ENCODE measurements at regions not wholly inside any gene's neighbourhood (a gene's known extent, or its start where the extent isn't known, plus 50 kb on each side); places are given as distances from the start of the nearest gene placed in this dataset.

- H3K27me3 ChIP-seq (ENCODE audit: low read depth, low read length): no peaks in the 10 kb centered on the region
- H3K4me3 ChIP-seq (ENCODE audit: low read depth in 1 of 2, low read length in 2 of 2): no peak overlapping the region
- no peaks in the 10 kb centered on the region for H3K36me3 ChIP-seq (ENCODE audit: control insufficient read depth in 1 of 2, insufficient read depth in 2 of 2, low read length in 2 of 2)
- no peak overlapping the region for H3K27ac ChIP-seq (ENCODE audit: low read length)
- H3K4me1 ChIP-seq (ENCODE audit: control insufficient read depth in 1 of 2, insufficient read depth in 2 of 2, low read length in 2 of 2): no peaks in the 10 kb centered on the region
- H3K9me3 ChIP-seq (ENCODE audit: control insufficient read depth in 1 of 2, low read length in 2 of 2): no peaks in the 10 kb centered on the region
These were observed 103.3 kb upstream of the MAP4K3 start for GRCh38 chr2:39540414-39540813.

GRCh38 chr2:39541011-39541930 is 104.2 kb upstream of the MAP4K3 start:
- Histone ChIP-seq H3K4me3 (ENCODE audit: low read depth in 1 of 2, low read length in 2 of 2) (no peak overlapping the region), H3K27me3 (ENCODE audit: low read depth, low read length) (no peaks in the 10 kb centered on the region), H3K9me3 (ENCODE audit: control insufficient read depth in 1 of 2, low read length in 2 of 2) (no peaks in the 10 kb centered on the region), H3K36me3 (ENCODE audit: control insufficient read depth in 1 of 2, insufficient read depth in 2 of 2, low read length in 2 of 2) (no peaks in the 10 kb centered on the region), H3K4me1 (ENCODE audit: control insufficient read depth in 1 of 2, insufficient read depth in 2 of 2, low read length in 2 of 2) (no peaks in the 10 kb centered on the region), H3K27ac (ENCODE audit: low read length) (no peak overlapping the region)

GRCh38 chr2:39542523-39542922 is 105.4 kb upstream of the MAP4K3 start:
- Histone ChIP-seq H3K4me3 (ENCODE audit: low read depth in 1 of 2, low read length in 2 of 2) (no peak overlapping the region), H3K27ac (ENCODE audit: low read length) (no peak overlapping the region), H3K36me3 (ENCODE audit: control insufficient read depth in 1 of 2, insufficient read depth in 2 of 2, low read length in 2 of 2) (no peaks in the 10 kb centered on the region), H3K27me3 (ENCODE audit: low read depth, low read length) (no peaks in the 10 kb centered on the region), H3K9me3 (ENCODE audit: control insufficient read depth in 1 of 2, low read length in 2 of 2) (no peaks in the 10 kb centered on the region), H3K4me1 (ENCODE audit: control insufficient read depth in 1 of 2, insufficient read depth in 2 of 2, low read length in 2 of 2) (no peaks in the 10 kb centered on the region)

- H3K9me3 ChIP-seq (ENCODE audit: control insufficient read depth in 1 of 2, low read length in 2 of 2): no peaks in the 10 kb centered on the region
- peaks cover 0 to 3% of the 10 kb centered on the region in 2 donors for H3K4me1 ChIP-seq (ENCODE audit: control insufficient read depth in 1 of 2, insufficient read depth in 2 of 2, low read length in 2 of 2)
- no peaks in the 10 kb centered on the region for H3K36me3 ChIP-seq (ENCODE audit: control insufficient read depth in 1 of 2, insufficient read depth in 2 of 2, low read length in 2 of 2)
- H3K27ac ChIP-seq (ENCODE audit: low read length): no peak overlapping the region
- no peaks in the 10 kb centered on the region for H3K27me3 ChIP-seq (ENCODE audit: low read depth, low read length)
- H3K4me3 ChIP-seq (ENCODE audit: low read depth in 1 of 2, low read length in 2 of 2): no peak overlapping the region
These were observed 108.9 kb upstream of the MAP4K3 start for GRCh38 chr2:39545957-39546356.

- Histone ChIP-seq H3K27ac (ENCODE audit: low read length) (no peak overlapping the region), H3K9me3 (ENCODE audit: control insufficient read depth in 1 of 2, low read length in 2 of 2) (no peaks in the 10 kb centered on the region), H3K27me3 (ENCODE audit: low read depth, low read length) (no peaks in the 10 kb centered on the region), H3K4me3 (ENCODE audit: low read depth in 1 of 2, low read length in 2 of 2) (no peak overlapping the region), H3K36me3 (ENCODE audit: control insufficient read depth in 1 of 2, insufficient read depth in 2 of 2, low read length in 2 of 2) (no peaks in the 10 kb centered on the region), H3K4me1 (ENCODE audit: control insufficient read depth in 1 of 2, insufficient read depth in 2 of 2, low read length in 2 of 2) (peaks cover 0 to 3% of the 10 kb centered on the region in 2 donors)
These were observed 109.3 kb upstream of the MAP4K3 start for GRCh38 chr2:39546409-39546808.

GRCh38 chr2:39546937-39547336 is 109.9 kb upstream of the MAP4K3 start:
- Histone ChIP-seq H3K27me3 (ENCODE audit: low read depth, low read length) (no peaks in the 10 kb centered on the region), H3K4me3 (ENCODE audit: low read depth in 1 of 2, low read length in 2 of 2) (no peak overlapping the region), H3K27ac (ENCODE audit: low read length) (no peak overlapping the region), H3K9me3 (ENCODE audit: control insufficient read depth in 1 of 2, low read length in 2 of 2) (no peaks in the 10 kb centered on the region), H3K36me3 (ENCODE audit: control insufficient read depth in 1 of 2, insufficient read depth in 2 of 2, low read length in 2 of 2) (no peaks in the 10 kb centered on the region), H3K4me1 (ENCODE audit: control insufficient read depth in 1 of 2, insufficient read depth in 2 of 2, low read length in 2 of 2) (peaks cover 0 to 3% of the 10 kb centered on the region in 2 donors)

GRCh38 chr2:39547811-39548719 is 111.0 kb upstream of the MAP4K3 start:
- Histone ChIP-seq H3K36me3 (ENCODE audit: control insufficient read depth in 1 of 2, insufficient read depth in 2 of 2, low read length in 2 of 2) (no peaks in the 10 kb centered on the region), H3K27ac (ENCODE audit: low read length) (no peak overlapping the region), H3K4me1 (ENCODE audit: control insufficient read depth in 1 of 2, insufficient read depth in 2 of 2, low read length in 2 of 2) (peaks cover 0 to 3% of the 10 kb centered on the region in 2 donors), H3K4me3 (ENCODE audit: low read depth in 1 of 2, low read length in 2 of 2) (no peak overlapping the region), H3K27me3 (ENCODE audit: low read depth, low read length) (no peaks in the 10 kb centered on the region), H3K9me3 (ENCODE audit: control insufficient read depth in 1 of 2, low read length in 2 of 2) (no peaks in the 10 kb centered on the region)

- Histone ChIP-seq H3K4me1 (ENCODE audit: control insufficient read depth in 1 of 2, insufficient read depth in 2 of 2, low read length in 2 of 2) (peaks cover 0 to 3% of the 10 kb centered on the region in 2 donors), H3K4me3 (ENCODE audit: low read depth in 1 of 2, low read length in 2 of 2) (no peak overlapping the region), H3K27me3 (ENCODE audit: low read depth, low read length) (no peaks in the 10 kb centered on the region), H3K9me3 (ENCODE audit: control insufficient read depth in 1 of 2, low read length in 2 of 2) (no peaks in the 10 kb centered on the region), H3K36me3 (ENCODE audit: control insufficient read depth in 1 of 2, insufficient read depth in 2 of 2, low read length in 2 of 2) (no peaks in the 10 kb centered on the region), H3K27ac (ENCODE audit: low read length) (no peak overlapping the region)
These were observed 111.9 kb upstream of the MAP4K3 start for GRCh38 chr2:39549000-39549399.

GRCh38 chr2:39549718-39550464 is 112.8 kb upstream of the MAP4K3 start:
- Histone ChIP-seq H3K36me3 (ENCODE audit: control insufficient read depth in 1 of 2, insufficient read depth in 2 of 2, low read length in 2 of 2) (no peaks in the 10 kb centered on the region), H3K4me3 (ENCODE audit: low read depth in 1 of 2, low read length in 2 of 2) (no peak overlapping the region), H3K27ac (ENCODE audit: low read length) (no peak overlapping the region), H3K27me3 (ENCODE audit: low read depth, low read length) (no peaks in the 10 kb centered on the region), H3K4me1 (ENCODE audit: control insufficient read depth in 1 of 2, insufficient read depth in 2 of 2, low read length in 2 of 2) (peaks cover 0 to 3% of the 10 kb centered on the region in 2 donors), H3K9me3 (ENCODE audit: control insufficient read depth in 1 of 2, low read length in 2 of 2) (no peaks in the 10 kb centered on the region)

GRCh38 chr2:39550701-39551285 is 113.7 kb upstream of the MAP4K3 start:
- H3K9me3 ChIP-seq (ENCODE audit: control insufficient read depth in 1 of 2, low read length in 2 of 2): no peaks in the 10 kb centered on the region
- H3K4me3 ChIP-seq (ENCODE audit: low read depth in 1 of 2, low read length in 2 of 2): no peak overlapping the region
- peaks cover 0 to 3% of the 10 kb centered on the region in 2 donors for H3K4me1 ChIP-seq (ENCODE audit: control insufficient read depth in 1 of 2, insufficient read depth in 2 of 2, low read length in 2 of 2)
- no peak overlapping the region for H3K27ac ChIP-seq (ENCODE audit: low read length)
- no peaks in the 10 kb centered on the region for H3K27me3 ChIP-seq (ENCODE audit: low read depth, low read length)
- no peaks in the 10 kb centered on the region for H3K36me3 ChIP-seq (ENCODE audit: control insufficient read depth in 1 of 2, insufficient read depth in 2 of 2, low read length in 2 of 2)

Measured in muscle layer of duodenum (tissue), 2 donors.